K562 (cell line): ENCODE measurements at regions not wholly inside any gene's neighbourhood (a gene's known extent, or its start where the extent isn't known, plus 50 kb on each side); places are given as distances from the start of the nearest gene placed in this dataset.

Source experiments
- ATAC-seq: fragments of 200-7000 bp; cut with Tn5 transposase; 3 replicates; pipeline ENCODE4 v1.9.1; 2020; ENCODE audit warnings: moderate library complexity
- BruUV-seq: library from RNA; stranded (reverse); fragments of 400-500 nt; replicated peaks from 2 replicates; lab custom pipeline; 2021; lab: Mats Ljungman, UMichigan
- CTCF ChIA-PET: fragments of 300-600 bp; formaldehyde crosslinking; extraction: SDS; loops from one replicate; lab custom pipeline; 2021; ENCODE audit warnings: low intra/inter-chr PET ratio; lab: Yijun Ruan, JAX
- POLR2A ChIA-PET: fragments of 300-600, 350-650 bp; sonication (Branson Sonifier 250); formaldehyde crosslinking; extraction: SDS; loops from one replicate; lab custom pipeline; 2021; ENCODE audit warnings: antibody characterized with exemption, inconsistent platforms; lab: Yijun Ruan, JAX
- DNase-seq, 4 experiments: peaks; one replicate each; pipeline versions ENCODE4 v3.0.0 to v3.0.0-alpha.2; 2011 to 2018; ENCODE audit warnings: low spot score in 3 of 4, mixed read lengths in 3 of 4; ENCODE audit errors: extremely low read depth in 1 of 4
- FAIRE-seq: peaks from 2 replicates; lab custom pipeline; 2011; peaks lifted over from hg19 to GRCh38; lab: Jason Lieb, UNC
- H2AFZ ChIP-seq: 2 replicates; pipeline ENCODE4 v1.6.0; 2011; ENCODE audit warnings: low read depth, low read length, control low read depth, inconsistent platforms
- H3K27ac ChIP-seq: fragments of 200-600 bp; 3 replicates; pipeline ENCODE4 v1.8.0; 2011; ENCODE audit warnings: low read depth, mild to moderate bottlenecking, control low read depth, inconsistent platforms, low read length, moderate library complexity, mixed read lengths; ENCODE audit errors: extremely low read depth
- H3K27me3 ChIP-seq, 2 experiments: fragments of 300-600 bp in 1 of 2; 2 replicates in 1 of 2; 3 replicates in 1 of 2; pipeline versions ENCODE4 v1.6.0 to v1.8.0; 2011; ENCODE audit warnings: inconsistent platforms in 2 of 2, low read length in 2 of 2, mild to moderate bottlenecking in 1 of 2, mixed read lengths in 1 of 2, moderate library complexity in 1 of 2; ENCODE audit not compliant: control insufficient read depth in 2 of 2, insufficient read depth in 2 of 2
- H3K36me3 ChIP-seq: fragments of 300-600 bp; 3 replicates; pipeline ENCODE4 v1.8.0; 2011; ENCODE audit warnings: mild to moderate bottlenecking, low read length, inconsistent platforms; ENCODE audit not compliant: control insufficient read depth, insufficient read depth
- H3K4me1 ChIP-seq, 2 experiments: fragments of 200-600 bp in 1 of 2; replicated peaks in 1 of 2; 2 replicates in 1 of 2; 3 replicates in 1 of 2; pipeline versions ENCODE4 v1.5.1 to v1.8.0; 2011; ENCODE audit warnings: inconsistent platforms in 2 of 2, low read length in 2 of 2, mild to moderate bottlenecking in 1 of 2, mixed read lengths in 1 of 2, moderate library complexity in 1 of 2; ENCODE audit not compliant: control insufficient read depth in 2 of 2, insufficient read depth in 2 of 2
- H3K4me2 ChIP-seq: 2 replicates; pipeline ENCODE4 v1.6.1; 2011; ENCODE audit warnings: low read length, control low read depth, inconsistent platforms, mixed read lengths; ENCODE audit not compliant: insufficient read depth
- H3K4me3 ChIP-seq: fragments of 200-600 bp; sonication (generic), shearing (Covaris generic); 2 replicates; pipeline ENCODE4 v1.5.1; 2016; ENCODE audit warnings: control low read depth, inconsistent platforms
- H3K79me2 ChIP-seq: fragments of 200-600 bp; 3 replicates; pipeline ENCODE4 v1.8.0; 2011; ENCODE audit warnings: low read length, inconsistent platforms; ENCODE audit not compliant: control insufficient read depth, insufficient read depth
- H3K9ac ChIP-seq, 2 experiments: 2 replicates each; pipeline versions ENCODE4 v1.6.0 to v1.6.1; 2011; ENCODE audit warnings: low read depth in 2 of 2, low read length in 2 of 2, control low read depth in 1 of 2, inconsistent platforms in 1 of 2, mild to moderate bottlenecking in 1 of 2, mixed read lengths in 1 of 2; ENCODE audit not compliant: insufficient read depth in 1 of 2
- H3K9me1 ChIP-seq: one replicate; pipeline ENCODE4 v1.6.0; 2011; ENCODE audit warnings: inconsistent platforms, mild to moderate bottlenecking, low read length, moderate library complexity; ENCODE audit not compliant: control insufficient read depth, insufficient read depth
- H3K9me3 ChIP-seq: replicated peaks from 2 replicates; pipeline ENCODE4 v1.5.1; 2011; ENCODE audit warnings: low read depth, low read length, inconsistent platforms; ENCODE audit not compliant: control insufficient read depth, insufficient read depth
- H4K20me1 ChIP-seq: replicated peaks from 2 replicates; pipeline ENCODE4 v1.6.1; 2011; ENCODE audit warnings: low read length, inconsistent platforms, mixed read lengths; ENCODE audit not compliant: control insufficient read depth, insufficient read depth
- ILF3 ChIP-seq: fragments of 450-650 bp; IDR thresholded peaks from 2 replicates; pipeline ENCODE4 v1.6.1; 2018; ENCODE audit warnings: antibody characterized with exemption, mild to moderate bottlenecking, moderate library complexity, borderline replicate concordance
- KDM5B ChIP-seq: fragments of 200-600 bp; sonication (generic); IDR thresholded peaks from 2 replicates; pipeline ENCODE4 v1.6.1; 2012; ENCODE audit warnings: low read depth, mild to moderate bottlenecking, moderate library complexity, low read length, control low read depth, inconsistent platforms; ENCODE audit not compliant: insufficient replicate concordance
- MEIS2 ChIP-seq: fragments of 450-650 bp; IDR thresholded peaks from 2 replicates; pipeline ENCODE4 v1.6.1; 2014; ENCODE audit warnings: mild to moderate bottlenecking; ENCODE audit not compliant: partially characterized antibody
- POLR2B ChIP-seq: fragments of 450-650 bp; IDR thresholded peaks from 2 replicates; pipeline ENCODE4 v1.6.1; 2018; ENCODE audit warnings: low read depth; ENCODE audit not compliant: partially characterized antibody
- POLR2G ChIP-seq: fragments of 200-400 bp; formaldehyde crosslinking; IDR thresholded peaks from 2 replicates; pipeline ENCODE4 v1.6.1; 2017; ENCODE audit warnings: low read depth, mild to moderate bottlenecking, antibody characterized with exemption, low read length, moderate library complexity
- RBFOX2 ChIP-seq: fragments of 200-400 bp; formaldehyde crosslinking; IDR thresholded peaks from 2 replicates; pipeline ENCODE4 v1.6.1; 2017; ENCODE audit warnings: low read depth, mild to moderate bottlenecking, low read length, moderate library complexity
- RFX1 ChIP-seq: fragments of 450-650 bp; IDR thresholded peaks from 2 replicates; pipeline ENCODE4 v1.6.1; 2016; ENCODE audit warnings: mild to moderate bottlenecking, moderate library complexity
- TFAP4 ChIP-seq: sonication (generic); formaldehyde crosslinking; IDR thresholded peaks from 2 replicates; pipeline ENCODE4 v1.8.0; 2022; ENCODE audit warnings: missing genetic modification reagents, mild to moderate bottlenecking, moderate library complexity, borderline replicate concordance
- WGBS: fragments of 100-300 bp; shearing (Covaris generic); methylation state at CpG from one replicate; pipeline ENCODE4 v1.1.6; 2016; ENCODE audit warnings: low coverage, mixed read lengths; ENCODE audit not compliant: insufficient coverage; ENCODE audit errors: missing lambda C conversion rate; 5-methylcytosine and 5-hydroxymethylcytosine counted together
- in situ Hi-C: fragments of 300-500 bp; cut with MboI; formaldehyde crosslinking; loops from 4 replicates; pipeline ENCODE4 v1.15.0; 2018; ENCODE audit warnings: inconsistent platforms, mixed read lengths
- intact Hi-C: fragments of 100-400 bp; cut with micrococcal nuclease; formaldehyde crosslinking; loops from 2 replicates; pipeline ENCODE4 v1.14.2; 2022
- TF ChIP-seq, protein P1 (sequence below), 3 experiments: fragments of 200-800 bp in 1 of 3; sonication (Bioruptor generic) in 1 of 3; sonication (generic) in 1 of 3; formaldehyde crosslinking in 1 of 3; IDR thresholded peaks; 2 replicates each; pipeline versions ENCODE4 v1.6.1 to v1.8.0; 2016 to 2022; ENCODE audit warnings: mild to moderate bottlenecking in 2 of 3, missing compliant biosample characterization in 2 of 3, missing genetic modification characterization in 2 of 3, missing genetic modification reagents in 1 of 3
- TF ChIP-seq, protein P2 (sequence below): fragments of 200-800 bp; sonication (Bioruptor generic); IDR thresholded peaks from 2 replicates; pipeline ENCODE4 v1.6.1; 2017; ENCODE audit warnings: missing genetic modification characterization, missing compliant biosample characterization

GRCh38 chr22:46087336-46087690 lies 63.0 kb upstream of the PPARA start:
- Histone ChIP-seq H4K20me1 (no peaks in the 10 kb centered on the region), H3K79me2 (peaks cover 44% of the 10 kb centered on the region), H3K36me3 (peaks cover 35% of the 10 kb centered on the region; the same call in 2 of the 3 replicates), H3K27me3 (no peaks in the 10 kb centered on the region), H3K4me3 (peak overlapping the region; percentile 59; the same call in 1 of the 2 replicates), H2AFZ (no peak overlapping the region), H3K9me1 (no peaks in the 10 kb centered on the region), H3K9me3 (no peaks in the 10 kb centered on the region), H3K27ac (no peak overlapping the region; the same call in 2 of the 3 replicates), H3K9ac (peak overlapping the region; percentile 84 to 91; a peak in 3 of 4 replicates), H3K4me1 (peaks cover 19 to 69% of the 10 kb centered on the region in 2 experiments; a peak in 4 of 5 replicates), H3K4me2 (peak overlapping the region; percentile 93)
- FAIRE-seq, result no peak
- in situ Hi-C loops, result no loop called here
- ChIA-PET POLR2A (no interaction called here), CTCF (no interaction called here)
- intact Hi-C loops, result no loop called here
- TF ChIP-seq RBFOX2, result peak; percentile 46; the same call in 1 of the 2 replicates
- no peak for TF ChIP-seq POLR2B
- 89% methylated on average over 8 of the region's 14 CpGs for WGBS
- no peak for ATAC-seq
- BruUV-seq, result no TSS peak
- no peak for DNase-seq

DNA sequence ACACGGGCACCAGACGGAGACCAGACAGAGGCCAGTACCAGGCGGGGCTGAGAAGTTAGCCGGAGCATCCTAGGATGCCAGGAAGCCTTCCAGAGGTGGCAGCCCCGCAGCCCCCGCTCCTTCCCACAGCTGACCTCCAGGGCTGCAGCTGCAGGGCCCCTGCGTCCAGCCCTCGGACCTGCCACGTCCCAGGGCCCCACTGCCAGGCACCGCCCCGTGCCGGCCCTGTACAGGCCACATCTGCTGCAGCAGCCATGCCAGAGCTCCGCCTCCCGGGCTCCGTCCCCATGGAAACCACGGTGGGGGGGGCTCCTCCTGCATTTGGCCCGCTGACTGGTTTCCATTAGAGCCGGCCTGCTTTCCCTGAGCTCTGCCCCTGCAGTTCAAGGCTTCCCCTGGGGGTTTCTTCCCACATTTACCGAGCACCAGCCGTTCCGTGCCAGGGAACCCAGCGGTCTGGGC lies 62.5 kb upstream of the PPARA start:
- H3K4me3 ChIP-seq, result peak overlapping the region; percentile 59; the same call in 1 of the 2 replicates
- peaks cover 35% of the 10 kb centered on the region; the same call in 2 of the 3 replicates for H3K36me3 ChIP-seq
- peak; percentile 62 to 77 (median 74) for DNase-seq
- H3K27ac ChIP-seq, result no peak overlapping the region; the same call in 2 of the 3 replicates
- no peak for FAIRE-seq
- H3K9ac ChIP-seq, result peak overlapping the region in 1 of 2 experiments; percentile 91; a peak in 2 of 4 replicates
- WGBS, result 46% methylated on average over 11 of the region's 22 CpGs
- H3K27me3 ChIP-seq, result no peaks in the 10 kb centered on the region
- no peaks in the 10 kb centered on the region for H3K9me3 ChIP-seq
- peak overlapping the region; percentile 93 for H3K4me2 ChIP-seq
- H3K9me1 ChIP-seq, result no peaks in the 10 kb centered on the region
- intact Hi-C loops, result no loop called here
- peaks cover 44% of the 10 kb centered on the region for H3K79me2 ChIP-seq
- H3K4me1 ChIP-seq, result peaks cover 19 to 69% of the 10 kb centered on the region in 2 experiments; a peak in 4 of 5 replicates
- POLR2A ChIA-PET, result interaction anchor here (0.7 to 1.0 kb wide), 2 partner anchors 11 to 15 kb away, joined by 3 to 4 read pairs; no protein-coding TSS in a partner anchor
- no TSS peak for BruUV-seq
- in situ Hi-C loops, result no loop called here
- CTCF ChIA-PET, result no interaction called here
- peak; percentile 76 for ATAC-seq
- no peaks in the 10 kb centered on the region for H4K20me1 ChIP-seq
- no peak overlapping the region for H2AFZ ChIP-seq
- TF ChIP-seq MEIS2 (no peak), TFAP4 (CRISPR knock-in tag) (peak; percentile 27; the same call in 1 of the 2 replicates), RFX1 (peak; percentile 85), KDM5B (no peak), ILF3 (no peak), POLR2G (peak; percentile 39)
- TF ChIP-seq, protein P1, sequence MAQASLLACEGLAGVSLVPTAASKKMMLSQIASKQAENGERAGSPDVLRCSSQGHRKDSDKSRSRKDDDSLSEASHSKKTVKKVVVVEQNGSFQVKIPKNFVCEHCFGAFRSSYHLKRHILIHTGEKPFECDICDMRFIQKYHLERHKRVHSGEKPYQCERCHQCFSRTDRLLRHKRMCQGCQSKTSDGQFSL (CRISPR knock-in tag; IDR thresholded peaks at IDR 0.05), result peak; percentile 87
- TF ChIP-seq, protein P1 (tag; IDR thresholded peaks at IDR 0.05), result no peak
- TF ChIP-seq, protein P2, sequence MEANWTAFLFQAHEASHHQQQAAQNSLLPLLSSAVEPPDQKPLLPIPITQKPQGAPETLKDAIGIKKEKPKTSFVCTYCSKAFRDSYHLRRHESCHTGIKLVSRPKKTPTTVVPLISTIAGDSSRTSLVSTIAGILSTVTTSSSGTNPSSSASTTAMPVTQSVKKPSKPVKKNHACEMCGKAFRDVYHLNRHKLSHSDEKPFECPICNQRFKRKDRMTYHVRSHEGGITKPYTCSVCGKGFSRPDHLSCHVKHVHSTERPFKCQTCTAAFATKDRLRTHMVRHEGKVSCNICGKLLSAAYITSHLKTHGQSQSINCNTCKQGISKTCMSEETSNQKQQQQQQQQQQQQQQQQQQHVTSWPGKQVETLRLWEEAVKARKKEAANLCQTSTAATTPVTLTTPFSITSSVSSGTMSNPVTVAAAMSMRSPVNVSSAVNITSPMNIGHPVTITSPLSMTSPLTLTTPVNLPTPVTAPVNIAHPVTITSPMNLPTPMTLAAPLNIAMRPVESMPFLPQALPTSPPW (CRISPR knock-in tag), result peak; percentile 54
- TF ChIP-seq, all 486 proteins: peak for 5
